Kidney epithelial cell (primary cell): ENCODE measurements at regions not wholly inside any gene's neighbourhood (a gene's known extent, or its start where the extent isn't known, plus 50 kb on each side); places are given as distances from the start of the nearest gene placed in this dataset.

Experiments used
- DNase-seq: peaks from one replicate; pipeline ENCODE4 v3.0.0-alpha.2; 2010; ENCODE audit warnings: low read depth
- H3K27me3 ChIP-seq: 2 replicates; pipeline ENCODE4 v1.6.0; 2011; ENCODE audit warnings: low read length; ENCODE audit not compliant: control insufficient read depth, insufficient read depth
- H3K36me3 ChIP-seq: 2 replicates; pipeline ENCODE4 v1.5.1; 2011; ENCODE audit warnings: low read length; ENCODE audit not compliant: control insufficient read depth, insufficient read depth
- H3K4me3 ChIP-seq: 2 replicates; pipeline ENCODE4 v1.5.1; 2011; ENCODE audit warnings: low read depth, mild to moderate bottlenecking, control low read depth, low read length
- CTCF ChIP-seq: IDR thresholded peaks from 2 replicates; pipeline ENCODE4 v1.5.1; 2011; ENCODE audit warnings: mild to moderate bottlenecking, moderate library complexity, low read length, control low read depth, inconsistent platforms; ENCODE audit not compliant: insufficient read depth, poor library complexity, severe bottlenecking

- no peaks in the 10 kb centered on the region for H3K27me3 ChIP-seq
- no peaks in the 10 kb centered on the region for H3K36me3 ChIP-seq
- H3K4me3 ChIP-seq: no peak overlapping the region
- no peak for TF ChIP-seq CTCF
- no peak for DNase-seq
Measured at GRCh38 chr2:128520791-128521190, 202.1 kb upstream of the HS6ST1 start.

DNA sequence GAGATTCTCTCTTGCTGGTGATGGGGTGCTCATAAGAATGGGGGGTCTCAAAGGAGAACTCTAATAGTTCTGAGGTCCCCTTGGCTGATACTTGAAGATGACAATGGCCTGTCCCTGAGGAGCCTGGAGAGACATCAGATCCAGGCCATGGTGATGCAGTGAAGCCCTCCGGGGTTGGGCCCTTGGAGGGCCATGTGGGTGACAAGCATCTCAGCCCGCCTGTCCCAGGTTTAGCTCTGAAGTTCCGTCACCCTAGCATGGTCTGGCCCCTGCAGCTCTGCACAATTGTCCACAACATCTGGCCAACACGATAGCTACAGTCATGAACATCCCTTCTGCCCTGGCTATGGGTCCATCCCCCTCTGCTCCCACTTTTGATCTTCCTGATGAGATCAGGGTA lies 202.8 kb upstream of the HS6ST1 start:
- no peak overlapping the region for H3K4me3 ChIP-seq
- no peak for DNase-seq
- H3K36me3 ChIP-seq: no peaks in the 10 kb centered on the region
- no peak for TF ChIP-seq CTCF
- no peaks in the 10 kb centered on the region for H3K27me3 ChIP-seq

DNA sequence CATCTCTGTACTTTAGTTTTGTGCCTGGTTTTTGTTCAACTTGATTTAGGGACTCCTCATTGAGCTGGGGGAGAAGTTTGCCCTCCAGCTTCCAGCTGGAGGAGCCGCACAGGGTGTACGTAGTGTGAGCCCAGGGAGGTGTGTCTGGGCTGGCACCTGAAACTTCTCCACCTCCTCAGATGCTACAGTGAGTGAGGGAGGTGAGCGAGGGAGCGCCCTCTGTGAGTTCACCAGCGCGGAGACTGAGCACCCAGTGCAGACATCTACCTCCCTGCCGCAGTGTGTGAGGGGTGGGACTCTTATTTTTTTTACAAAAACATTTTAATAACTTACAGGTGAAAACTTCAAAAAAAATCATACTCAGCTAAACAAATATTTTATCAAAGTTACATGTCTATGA lies 204.2 kb upstream of the HS6ST1 start:
- no peak for TF ChIP-seq CTCF
- Histone ChIP-seq H3K4me3 (no peak overlapping the region), H3K36me3 (no peaks in the 10 kb centered on the region), H3K27me3 (no peaks in the 10 kb centered on the region)
- no peak for DNase-seq

DNA sequence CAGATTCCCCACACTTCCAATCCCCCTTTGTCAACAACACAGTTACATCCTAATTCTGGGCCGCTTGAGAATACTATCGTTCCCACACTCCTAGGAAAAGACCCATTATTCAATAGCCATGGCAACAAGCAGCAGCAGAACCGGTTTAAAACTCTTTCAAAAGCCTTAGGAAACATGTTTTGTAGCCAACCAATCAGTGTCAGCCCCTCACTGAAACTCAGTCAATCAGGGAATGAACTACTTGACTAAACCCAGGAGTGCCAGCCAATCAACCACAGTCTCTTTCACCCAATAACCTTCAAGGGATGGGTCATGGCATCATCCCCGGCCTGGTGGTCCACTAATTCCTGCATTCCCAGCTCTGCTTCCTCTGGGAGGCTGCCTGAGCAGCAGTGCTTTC lies 204.8 kb upstream of the HS6ST1 start:
- no peak overlapping the region for H3K4me3 ChIP-seq
- no peaks in the 10 kb centered on the region for H3K27me3 ChIP-seq
- no peaks in the 10 kb centered on the region for H3K36me3 ChIP-seq
- no peak for DNase-seq
- no peak for TF ChIP-seq CTCF

- Histone ChIP-seq H3K27me3 (no peaks in the 10 kb centered on the region), H3K4me3 (no peak overlapping the region), H3K36me3 (no peaks in the 10 kb centered on the region)
- TF ChIP-seq CTCF: no peak
- no peak for DNase-seq
Measured at GRCh38 chr2:128524183-128524582, 205.5 kb upstream of the HS6ST1 start.

DNA sequence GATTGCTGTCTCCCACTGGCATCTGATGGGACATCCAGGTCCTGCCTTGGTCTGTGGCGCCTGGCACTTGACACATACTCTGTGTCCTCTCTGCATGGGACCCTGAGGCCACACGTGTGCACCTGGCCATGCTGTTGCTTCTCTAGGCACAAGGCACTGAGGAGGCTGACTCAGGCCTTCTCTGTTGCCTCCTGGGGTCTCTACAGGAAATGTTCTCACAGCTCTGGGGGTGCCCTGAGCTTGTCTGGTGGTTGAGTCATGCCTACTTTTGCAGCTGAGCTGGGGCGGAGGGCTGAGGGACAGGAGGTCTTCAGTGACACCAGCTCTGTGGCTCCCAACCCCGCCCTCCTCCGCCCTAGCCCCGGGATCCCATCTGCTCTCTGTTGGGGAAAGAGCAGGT lies 207.0 kb upstream of the HS6ST1 start:
- no peaks in the 10 kb centered on the region for H3K27me3 ChIP-seq
- no peak for DNase-seq
- no peak for TF ChIP-seq CTCF
- H3K36me3 ChIP-seq: no peaks in the 10 kb centered on the region
- no peak overlapping the region for H3K4me3 ChIP-seq
